ENCODE measurements at regions not wholly inside any gene's neighbourhood (a gene's known extent, or its start where the extent isn't known, plus 50 kb on each side); places are given as distances from the start of the nearest gene placed in this dataset.

DNA sequence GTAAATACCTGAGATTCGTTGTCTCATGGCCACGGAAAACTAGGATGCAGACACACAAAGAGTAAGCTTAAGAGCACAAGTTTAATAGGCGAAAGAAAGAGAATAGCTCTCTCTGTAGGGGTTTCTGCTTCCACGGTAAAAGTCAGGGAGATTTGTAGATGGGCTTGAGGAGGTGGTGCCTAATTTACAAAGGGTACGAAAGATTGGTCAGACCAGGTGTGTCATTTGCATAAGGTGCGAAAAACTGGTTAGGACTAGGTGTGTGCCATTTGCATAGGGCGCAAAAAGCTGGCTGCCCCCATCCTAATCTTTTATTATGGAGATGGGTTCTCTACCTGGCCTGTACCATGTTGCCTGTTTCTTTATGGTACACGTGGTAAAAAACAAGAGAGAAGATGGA is 170.5 kb upstream of the DOK6 start:
- TF ChIP-seq ZBTB8A (tag by site-specific recombination; IDR thresholded peaks at IDR 0.05) (no peak), ZSCAN16 (tag by site-specific recombination; IDR thresholded peaks at IDR 0.05) (no peak), GLI2 (tag by site-specific recombination; IDR thresholded peaks at IDR 0.05; ENCODE audit: borderline replicate concordance, low read depth) (no peak)
- Histone ChIP-seq H3K4me1 (ENCODE audit: control insufficient read depth, insufficient read depth, low read length) (no peaks in the 10 kb centered on the region), H3K4me3 (ENCODE audit: low read depth, low read length) (no peak overlapping the region), H3K27ac (ENCODE audit: extremely low read depth, low read depth, low read length) (no peak overlapping the region), H3K36me3 (ENCODE audit: control insufficient read depth in 2 of 2, insufficient read depth in 1 of 2, low read length in 2 of 2) (no peaks in the 10 kb centered on the region), H3K9me3 (ENCODE audit: control insufficient read depth, insufficient read depth, low read depth, low read length) (no peaks in the 10 kb centered on the region)
- POLR2A ChIA-PET = interaction anchor here (0.6 kb wide), 1 partner anchor 573 kb away, joined by 3 read pairs; no protein-coding TSS in a partner anchor
- CTCF ChIA-PET = interaction anchor here (0.6 kb wide), 2 partner anchors 110 to 557 kb away, joined by 3 to 4 read pairs; no protein-coding TSS in a partner anchor

DNA sequence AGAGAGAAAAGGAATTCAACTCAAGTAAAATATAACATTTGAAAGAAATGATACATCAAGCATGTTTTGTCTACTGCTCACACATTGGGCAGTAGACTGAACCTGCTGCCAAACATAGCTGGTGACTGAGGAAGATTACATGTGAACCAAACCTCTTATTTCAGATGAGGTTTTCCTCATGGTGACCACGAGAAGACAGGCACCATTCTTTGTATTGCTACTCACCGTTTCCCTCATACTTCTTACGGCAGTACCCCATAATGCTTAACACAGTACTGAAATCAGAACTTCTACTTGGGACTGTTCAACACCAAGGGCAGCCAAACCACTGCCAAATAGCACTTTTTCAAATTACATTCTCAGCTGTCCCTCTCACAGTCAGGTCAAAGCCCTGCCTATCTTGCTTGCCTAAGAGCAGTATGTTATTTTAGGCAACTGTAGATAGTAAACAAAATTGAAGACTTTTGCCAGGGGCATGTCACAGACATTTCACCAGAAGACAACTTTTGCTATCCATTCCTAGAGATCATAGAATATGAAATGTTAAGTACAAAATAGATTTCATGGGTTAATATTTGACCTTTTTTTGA is 167.1 kb upstream of the DOK6 start:
- Histone ChIP-seq H3K36me3 (ENCODE audit: control insufficient read depth in 2 of 2, insufficient read depth in 1 of 2, low read length in 2 of 2) (no peaks in the 10 kb centered on the region), H3K4me1 (ENCODE audit: control insufficient read depth, insufficient read depth, low read length) (no peaks in the 10 kb centered on the region), H3K9me3 (ENCODE audit: control insufficient read depth, insufficient read depth, low read depth, low read length) (no peaks in the 10 kb centered on the region), H3K27ac (ENCODE audit: extremely low read depth, low read depth, low read length) (no peak overlapping the region), H3K4me3 (ENCODE audit: low read depth, low read length) (no peak overlapping the region)
- no peak for TF ChIP-seq YY1 (tag by site-specific recombination; IDR thresholded peaks at IDR 0.05)
- TF ChIP-seq, protein P1, sequence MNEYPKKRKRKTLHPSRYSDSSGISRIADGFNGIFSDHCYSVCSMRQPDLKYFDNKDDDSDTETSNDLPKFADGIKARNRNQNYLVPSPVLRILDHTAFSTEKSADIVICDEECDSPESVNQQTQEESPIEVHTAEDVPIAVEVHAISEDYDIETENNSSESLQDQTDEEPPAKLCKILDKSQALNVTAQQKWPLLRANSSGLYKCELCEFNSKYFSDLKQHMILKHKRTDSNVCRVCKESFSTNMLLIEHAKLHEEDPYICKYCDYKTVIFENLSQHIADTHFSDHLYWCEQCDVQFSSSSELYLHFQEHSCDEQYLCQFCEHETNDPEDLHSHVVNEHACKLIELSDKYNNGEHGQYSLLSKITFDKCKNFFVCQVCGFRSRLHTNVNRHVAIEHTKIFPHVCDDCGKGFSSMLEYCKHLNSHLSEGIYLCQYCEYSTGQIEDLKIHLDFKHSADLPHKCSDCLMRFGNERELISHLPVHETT (tag by site-specific recombination; IDR thresholded peaks at IDR 0.05) = no peak
- TF ChIP-seq TRIM28 (IDR thresholded peaks at IDR 0.05; ENCODE audit: borderline replicate concordance, low read length) = no peak
- TF ChIP-seq ZNF2 (tag by site-specific recombination; IDR thresholded peaks at IDR 0.05) = no peak
- TF ChIP-seq ZNF335 (tag by site-specific recombination; conservative IDR thresholded peaks at IDR 0.05) = no peak
- no peak for TF ChIP-seq ZNF302 (tag by site-specific recombination; IDR thresholded peaks at IDR 0.05; ENCODE audit: low read depth)
- no peak for TF ChIP-seq ZNF404 (tag by site-specific recombination; IDR thresholded peaks at IDR 0.05)
- CTCF ChIA-PET = interaction anchor here (0.6 kb wide), 1 partner anchor 78 kb away, joined by 5 read pairs; no protein-coding TSS in a partner anchor
- POLR2A ChIA-PET = no interaction called here

DNA sequence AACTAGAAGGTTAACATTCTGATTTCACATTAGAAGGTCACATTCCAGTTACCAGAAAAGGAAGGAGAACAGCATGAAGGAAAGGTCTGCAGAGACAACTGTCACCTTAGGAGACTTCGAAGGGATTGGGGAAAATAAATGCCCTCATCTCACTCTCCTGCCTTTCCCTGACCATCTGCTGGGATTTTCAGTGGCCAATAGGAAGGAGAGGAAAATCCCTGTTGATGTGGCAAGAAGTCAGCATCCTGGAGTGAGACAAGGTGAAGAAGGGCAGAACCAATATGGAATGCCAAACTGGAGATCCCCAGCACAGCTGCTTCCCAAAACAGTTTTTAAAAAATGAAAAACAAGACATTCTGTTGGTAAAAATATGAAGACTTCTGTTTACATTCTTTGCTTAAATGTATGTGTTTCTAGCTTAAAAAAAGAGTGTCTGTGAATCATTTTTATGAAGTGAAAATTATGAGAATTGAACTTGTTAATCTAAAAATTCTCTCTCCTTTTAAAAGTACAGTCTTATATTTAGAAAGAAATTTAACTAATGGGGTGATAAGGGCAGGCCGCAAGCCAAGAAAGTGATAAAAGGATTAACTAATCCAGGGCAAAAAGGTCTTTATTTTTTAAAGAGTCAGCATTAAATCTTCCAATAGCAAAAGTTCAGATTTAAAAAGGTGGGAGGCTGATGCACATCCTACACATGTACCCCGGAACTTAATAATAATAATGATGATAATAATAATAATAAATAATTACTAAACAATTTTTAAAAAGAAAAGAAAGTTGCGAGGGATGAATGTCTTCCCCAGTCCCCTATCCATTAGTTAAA is 160.6 kb upstream of the DOK6 start:
- no peak overlapping the region for H3K4me3 ChIP-seq (ENCODE audit: low read depth, low read length)
- H3K4me1 ChIP-seq (ENCODE audit: control insufficient read depth, insufficient read depth, low read length) = no peaks in the 10 kb centered on the region
- H3K27ac ChIP-seq (ENCODE audit: extremely low read depth, low read depth, low read length) = no peak overlapping the region
- CTCF ChIA-PET = interaction anchor here (0.7 kb wide), 1 partner anchor 1229 kb away, joined by 3 read pairs; no protein-coding TSS in a partner anchor
- no peaks in the 10 kb centered on the region for H3K36me3 ChIP-seq (ENCODE audit: control insufficient read depth in 2 of 2, insufficient read depth in 1 of 2, low read length in 2 of 2)
- POLR2A ChIA-PET = no interaction called here
- no peaks in the 10 kb centered on the region for H3K9me3 ChIP-seq (ENCODE audit: control insufficient read depth, insufficient read depth, low read depth, low read length)
- TF ChIP-seq SP2 (tag by site-specific recombination; IDR thresholded peaks at IDR 0.05) (no peak), ZNF202 (tag by site-specific recombination; IDR thresholded peaks at IDR 0.05; ENCODE audit: borderline replicate concordance) (no peak), ZNF514 (tag by site-specific recombination; IDR thresholded peaks at IDR 0.05) (no peak), MYNN (tag by site-specific recombination; IDR thresholded peaks at IDR 0.05; ENCODE audit: borderline replicate concordance) (no peak), GFI1B (tag by site-specific recombination; IDR thresholded peaks at IDR 0.05) (no peak), OVOL3 (tag by site-specific recombination; IDR thresholded peaks at IDR 0.05) (no peak), ZNF366 (tag by site-specific recombination; conservative IDR thresholded peaks at IDR 0.05) (no peak), ZNF112 (tag by site-specific recombination; IDR thresholded peaks at IDR 0.05) (no peak), RBAK (tag by site-specific recombination; IDR thresholded peaks at IDR 0.05) (no peak), ZBTB48 (tag by site-specific recombination; IDR thresholded peaks at IDR 0.05) (no peak), ZNF701 (tag by site-specific recombination; IDR thresholded peaks at IDR 0.05) (no peak), ZNF571 (tag by site-specific recombination; IDR thresholded peaks at IDR 0.05) (no peak), ZNF274 (IDR thresholded peaks at IDR 0.05; ENCODE audit: low read length) (no peak), ZNF274 (tag by site-specific recombination; IDR thresholded peaks at IDR 0.05; ENCODE audit: borderline replicate concordance) (no peak)
- TF ChIP-seq, protein P2, sequence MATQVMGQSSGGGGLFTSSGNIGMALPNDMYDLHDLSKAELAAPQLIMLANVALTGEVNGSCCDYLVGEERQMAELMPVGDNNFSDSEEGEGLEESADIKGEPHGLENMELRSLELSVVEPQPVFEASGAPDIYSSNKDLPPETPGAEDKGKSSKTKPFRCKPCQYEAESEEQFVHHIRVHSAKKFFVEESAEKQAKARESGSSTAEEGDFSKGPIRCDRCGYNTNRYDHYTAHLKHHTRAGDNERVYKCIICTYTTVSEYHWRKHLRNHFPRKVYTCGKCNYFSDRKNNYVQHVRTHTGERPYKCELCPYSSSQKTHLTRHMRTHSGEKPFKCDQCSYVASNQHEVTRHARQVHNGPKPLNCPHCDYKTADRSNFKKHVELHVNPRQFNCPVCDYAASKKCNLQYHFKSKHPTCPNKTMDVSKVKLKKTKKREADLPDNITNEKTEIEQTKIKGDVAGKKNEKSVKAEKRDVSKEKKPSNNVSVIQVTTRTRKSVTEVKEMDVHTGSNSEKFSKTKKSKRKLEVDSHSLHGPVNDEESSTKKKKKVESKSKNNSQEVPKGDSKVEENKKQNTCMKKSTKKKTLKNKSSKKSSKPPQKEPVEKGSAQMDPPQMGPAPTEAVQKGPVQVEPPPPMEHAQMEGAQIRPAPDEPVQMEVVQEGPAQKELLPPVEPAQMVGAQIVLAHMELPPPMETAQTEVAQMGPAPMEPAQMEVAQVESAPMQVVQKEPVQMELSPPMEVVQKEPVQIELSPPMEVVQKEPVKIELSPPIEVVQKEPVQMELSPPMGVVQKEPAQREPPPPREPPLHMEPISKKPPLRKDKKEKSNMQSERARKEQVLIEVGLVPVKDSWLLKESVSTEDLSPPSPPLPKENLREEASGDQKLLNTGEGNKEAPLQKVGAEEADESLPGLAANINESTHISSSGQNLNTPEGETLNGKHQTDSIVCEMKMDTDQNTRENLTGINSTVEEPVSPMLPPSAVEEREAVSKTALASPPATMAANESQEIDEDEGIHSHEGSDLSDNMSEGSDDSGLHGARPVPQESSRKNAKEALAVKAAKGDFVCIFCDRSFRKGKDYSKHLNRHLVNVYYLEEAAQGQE (tag by site-specific recombination; IDR thresholded peaks at IDR 0.05) = no peak
- TF ChIP-seq, protein P3, sequence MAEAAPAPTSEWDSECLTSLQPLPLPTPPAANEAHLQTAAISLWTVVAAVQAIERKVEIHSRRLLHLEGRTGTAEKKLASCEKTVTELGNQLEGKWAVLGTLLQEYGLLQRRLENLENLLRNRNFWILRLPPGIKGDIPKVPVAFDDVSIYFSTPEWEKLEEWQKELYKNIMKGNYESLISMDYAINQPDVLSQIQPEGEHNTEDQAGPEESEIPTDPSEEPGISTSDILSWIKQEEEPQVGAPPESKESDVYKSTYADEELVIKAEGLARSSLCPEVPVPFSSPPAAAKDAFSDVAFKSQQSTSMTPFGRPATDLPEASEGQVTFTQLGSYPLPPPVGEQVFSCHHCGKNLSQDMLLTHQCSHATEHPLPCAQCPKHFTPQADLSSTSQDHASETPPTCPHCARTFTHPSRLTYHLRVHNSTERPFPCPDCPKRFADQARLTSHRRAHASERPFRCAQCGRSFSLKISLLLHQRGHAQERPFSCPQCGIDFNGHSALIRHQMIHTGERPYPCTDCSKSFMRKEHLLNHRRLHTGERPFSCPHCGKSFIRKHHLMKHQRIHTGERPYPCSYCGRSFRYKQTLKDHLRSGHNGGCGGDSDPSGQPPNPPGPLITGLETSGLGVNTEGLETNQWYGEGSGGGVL (tag by site-specific recombination; IDR thresholded peaks at IDR 0.05) = no peak
